ENCODE measurements at regions not wholly inside any gene's neighbourhood (a gene's known extent, or its start where the extent isn't known, plus 50 kb on each side); places are given as distances from the start of the nearest gene placed in this dataset.
"Not testable (repeated sequence)": the region's sequence is repeated elsewhere in the genome, so short reads cannot be mapped to it uniquely, and the experiment has no call there.

GRCh38 chr10:30133198-30133597, 73.8 kb upstream of the JCAD start (continued):
- TF ChIP-seq CTCF (conservative IDR thresholded peaks at IDR 0.05; ENCODE audit: low read depth in 2 of 2) (no peak), ETS1 (IDR thresholded peaks at IDR 0.05) (no peak), JUNB (IDR thresholded peaks at IDR 0.05; ENCODE audit: unreplicated experiment) (no peak), REST (IDR thresholded peaks at IDR 0.05; ENCODE audit: unreplicated experiment) (no peak), NANOG (IDR thresholded peaks at IDR 0.05; ENCODE audit: borderline replicate concordance) (no peak), ZNF331 (CRISPR knock-in tag; IDR thresholded peaks at IDR 0.05; ENCODE audit: low read depth) (no peak), EZH2phosphoT487 (IDR thresholded peaks at IDR 0.05; ENCODE audit: unreplicated experiment) (no peak), POLR2AphosphoS5 (IDR thresholded peaks at IDR 0.05; ENCODE audit: low read depth) (no peak)

GRCh38 chr10:30131369-30131768, 72.0 kb upstream of the JCAD start:
- not testable (repeated sequence) for H3K27me3 ChIP-seq (ENCODE audit: insufficient read depth); H3K27me3 Mint-ChIP-seq (ENCODE audit: insufficient read depth, low read depth, poor library complexity); H3K4me3 Mint-ChIP-seq; H3K9me3 Mint-ChIP-seq; ATAC-seq; H3K9me2 ChIP-seq (ENCODE audit: insufficient read depth); H3K36me3 Mint-ChIP-seq (ENCODE audit: low read depth); H3K27ac Mint-ChIP-seq; H3F3A ChIP-seq (replicated peaks; ENCODE audit: low read depth); DNase-seq (ENCODE audit: low spot score); H3K4me1 ChIP-seq (ENCODE audit: insufficient read depth); H3K4me1 Mint-ChIP-seq; H3K27ac ChIP-seq (ENCODE audit: low read depth); H3K36me3 ChIP-seq (ENCODE audit: insufficient read depth); H2AFZ ChIP-seq; H3K79me2 ChIP-seq (replicated peaks; ENCODE audit: insufficient read depth); H3K4me2 ChIP-seq; H3K4me3 ChIP-seq; H4K20me1 ChIP-seq (replicated peaks; ENCODE audit: insufficient read depth)

- DNase-seq (ENCODE audit: low spot score); H3K36me3 Mint-ChIP-seq (ENCODE audit: low read depth); H3K4me1 ChIP-seq (ENCODE audit: insufficient read depth); H3K4me3 ChIP-seq; H3K27ac Mint-ChIP-seq; H3K36me3 ChIP-seq (ENCODE audit: insufficient read depth); H2AFZ ChIP-seq; H3K4me2 ChIP-seq; H3K9me2 ChIP-seq (ENCODE audit: insufficient read depth); H3K79me2 ChIP-seq (replicated peaks; ENCODE audit: insufficient read depth); H3K27me3 ChIP-seq (ENCODE audit: insufficient read depth); H4K20me1 ChIP-seq (replicated peaks; ENCODE audit: insufficient read depth); H3K4me3 Mint-ChIP-seq; H3K4me1 Mint-ChIP-seq; ATAC-seq; H3K27ac ChIP-seq (ENCODE audit: low read depth); H3K27me3 Mint-ChIP-seq (ENCODE audit: insufficient read depth, low read depth, poor library complexity); H3K9me3 Mint-ChIP-seq; H3F3A ChIP-seq (replicated peaks; ENCODE audit: low read depth): not testable (repeated sequence)
Observed at GRCh38 chr10:30129326-30129725, 69.9 kb upstream of the JCAD start.

Data from GM23338 (cell line).